HG03378 (cell line): ENCODE measurements at regions not wholly inside any gene's neighbourhood (a gene's known extent, or its start where the extent isn't known, plus 50 kb on each side); places are given as distances from the start of the nearest gene placed in this dataset.

Experiments used
- ATAC-seq: cut with Tn5 transposase; IDR thresholded peaks from one replicate; pipeline ENCODE4 v1.9.1; 2021; ENCODE audit warnings: mild to moderate bottlenecking, moderate library complexity; ENCODE audit not compliant: unreplicated experiment

DNA sequence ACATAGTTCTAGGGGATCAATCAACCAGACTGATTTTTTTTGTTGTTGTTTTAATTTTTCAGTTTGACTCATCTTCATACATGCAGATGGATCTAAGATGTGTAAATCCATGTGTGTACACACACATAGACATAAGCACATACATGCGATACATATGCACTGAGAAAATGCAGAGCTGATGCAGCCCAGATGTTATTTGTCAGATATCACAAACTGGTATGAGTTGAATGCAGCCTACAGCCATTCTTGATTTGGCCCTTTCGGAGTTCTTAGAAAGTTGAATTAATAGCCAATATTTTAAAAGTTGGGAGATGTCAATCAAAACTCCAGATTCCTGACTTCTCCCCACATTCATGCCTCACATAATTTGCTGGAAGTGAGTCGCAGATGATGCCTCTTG, 180.4 kb downstream of the SPATA18 start:
- ATAC-seq = no peak

DNA sequence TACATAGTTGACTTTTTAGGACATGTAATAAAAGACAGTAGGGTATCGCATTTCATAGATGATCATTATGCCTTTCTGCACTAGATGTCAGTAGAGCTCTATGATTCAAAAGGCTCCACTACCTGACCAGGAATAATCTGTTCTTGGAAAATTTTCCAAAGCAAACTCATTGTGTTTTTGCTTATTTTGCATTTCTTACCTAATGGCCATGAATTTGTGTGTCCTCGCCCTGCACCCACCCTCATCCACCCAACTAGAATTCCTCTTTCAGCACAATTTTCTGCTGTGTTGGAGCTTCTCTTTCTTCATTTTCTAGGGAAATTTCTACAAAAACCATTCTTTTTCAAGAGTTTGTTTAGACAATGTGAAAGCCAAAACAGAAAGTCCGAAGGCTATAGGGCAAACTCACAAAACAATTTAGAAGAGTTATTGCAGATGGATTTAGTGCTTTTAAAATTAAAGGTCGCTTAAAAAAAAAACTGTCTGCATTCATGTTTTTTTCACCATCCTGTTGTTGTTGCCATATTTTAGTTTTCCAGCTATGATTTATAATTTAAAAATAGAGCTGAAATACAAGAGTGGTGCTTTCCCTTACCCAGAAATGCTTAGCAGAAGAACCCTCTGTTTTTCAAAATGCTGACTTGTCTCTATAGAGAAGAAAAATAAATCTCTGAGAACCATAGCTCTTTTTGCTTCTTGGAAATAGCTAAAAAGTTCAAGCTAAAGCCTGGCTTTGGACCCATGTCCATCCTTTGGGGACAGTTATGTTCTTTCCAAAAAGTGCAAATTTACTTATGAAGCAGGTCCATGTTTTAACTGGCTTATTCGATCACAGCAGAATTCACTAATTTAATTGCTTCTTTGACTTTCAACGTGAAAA, 183.7 kb downstream of the SPATA18 start:
- ATAC-seq = no peak

DNA sequence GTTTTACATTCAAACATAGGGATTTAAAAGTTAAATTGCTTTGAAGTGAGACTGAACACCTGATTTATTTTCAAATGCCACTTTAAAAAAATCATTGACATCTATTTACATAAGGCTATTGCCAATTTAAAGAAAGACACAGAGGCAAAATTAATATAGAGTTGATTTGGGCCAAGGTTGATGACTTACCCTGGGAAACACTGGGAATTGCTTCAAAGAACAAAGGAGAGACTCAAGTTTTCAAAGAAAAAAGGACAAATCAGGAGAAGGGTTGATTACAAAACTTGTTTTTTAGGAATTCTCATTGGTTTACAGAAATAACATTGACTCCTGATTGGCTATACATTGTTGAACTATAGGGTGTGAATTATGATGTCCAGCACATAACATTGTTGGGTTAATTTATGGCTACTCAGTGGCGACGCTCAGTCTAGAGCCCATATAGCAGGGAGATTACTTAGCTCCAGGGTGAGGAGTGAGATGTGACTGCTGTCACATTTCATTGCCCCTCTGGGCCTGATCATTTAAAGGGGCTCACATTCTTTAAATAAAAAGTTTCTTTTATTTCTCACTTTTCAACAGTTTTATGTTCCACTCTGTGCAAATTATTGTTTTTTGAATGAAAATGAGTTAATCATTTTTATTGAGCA, 184.6 kb downstream of the SPATA18 start:
- no peak for ATAC-seq

DNA sequence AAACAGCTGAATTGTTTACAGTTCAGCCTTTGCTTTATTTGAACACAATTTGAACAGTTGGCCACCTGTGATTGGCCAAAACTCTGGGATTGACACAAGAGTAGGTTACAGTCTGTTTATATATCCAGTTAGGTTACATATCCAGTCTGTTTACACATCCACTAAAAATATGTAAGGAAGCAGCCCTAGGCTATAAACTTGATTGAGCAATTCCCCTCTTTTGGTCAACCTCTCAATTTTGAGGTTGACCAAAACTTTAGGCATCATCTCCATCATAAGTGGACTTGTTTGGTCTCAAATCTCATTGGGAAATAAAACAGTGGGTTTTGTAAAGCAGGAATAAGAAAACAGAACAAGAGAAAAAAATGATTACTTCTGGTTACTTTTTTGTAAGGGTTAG, 190.8 kb downstream of the SPATA18 start:
- ATAC-seq = no peak

DNA sequence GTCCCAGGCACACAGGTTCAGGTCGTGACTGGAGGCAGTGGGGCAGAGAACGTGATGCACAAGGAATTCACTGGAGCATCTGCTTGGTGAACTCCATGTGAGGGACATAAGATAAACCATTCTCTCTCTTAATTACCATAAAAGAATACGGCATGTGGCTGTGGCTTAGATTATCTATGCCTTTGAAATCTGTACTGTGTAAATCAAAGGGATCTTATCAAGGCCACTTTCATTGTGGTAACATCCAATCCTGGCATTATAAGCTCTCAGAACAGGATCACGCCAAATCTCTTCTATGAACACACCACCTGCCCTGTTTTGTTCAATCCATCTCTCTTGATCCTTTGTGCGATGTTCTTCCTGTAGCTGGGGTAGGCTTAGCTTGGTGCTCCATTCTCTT, 192.3 kb downstream of the SPATA18 start:
- ATAC-seq = no peak

DNA sequence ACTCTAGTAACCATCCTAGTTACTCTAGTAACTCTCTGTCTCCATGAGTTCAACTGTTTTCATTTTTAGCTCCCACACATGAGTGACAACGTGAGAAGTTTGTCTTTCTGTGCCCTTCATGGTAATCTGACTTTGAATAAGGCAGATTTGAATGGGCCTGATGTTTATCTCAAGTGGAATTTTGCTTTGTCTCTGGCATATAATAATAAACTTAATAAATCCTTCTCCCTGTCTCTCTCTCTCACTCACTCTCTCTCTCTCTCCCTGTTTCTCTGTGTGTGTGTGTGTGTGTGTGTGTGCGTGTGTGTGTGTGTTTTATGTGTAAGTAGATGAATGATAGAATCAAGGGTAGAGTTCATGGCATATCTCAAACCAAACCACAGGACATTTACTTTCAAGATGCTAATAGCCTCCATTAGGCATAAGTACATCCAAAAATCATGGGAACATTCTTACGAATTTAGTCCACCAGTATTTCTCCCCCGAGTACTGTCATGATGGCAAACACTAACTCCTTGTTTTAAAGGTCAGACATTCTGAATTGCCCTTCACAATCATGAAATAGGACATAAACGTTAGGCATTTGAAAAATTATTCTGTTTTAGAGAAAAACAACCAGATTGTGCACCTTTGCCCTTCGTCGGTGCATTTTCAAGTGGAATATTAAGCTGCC, 193.1 kb downstream of the SPATA18 start:
- ATAC-seq = no peak

DNA sequence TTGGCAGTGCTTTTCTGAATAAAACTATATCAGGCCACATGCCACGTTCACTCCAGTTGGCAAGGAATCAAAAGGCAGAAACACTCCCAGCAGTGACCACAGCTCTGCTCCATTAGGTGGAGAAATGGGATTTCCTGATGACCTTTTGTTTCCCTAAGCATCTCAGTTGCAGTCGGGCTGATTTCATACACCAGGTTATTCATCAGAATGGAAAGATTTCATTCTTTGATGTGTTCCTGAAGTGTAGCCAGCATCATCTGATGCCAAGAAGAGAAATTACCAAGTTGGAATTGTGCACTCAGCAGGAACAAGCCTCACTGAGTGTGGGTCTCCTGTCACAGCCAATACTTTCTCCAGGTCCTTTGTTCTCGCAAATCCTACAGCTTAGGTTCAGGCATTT, 193.7 kb downstream of the SPATA18 start:
- no peak for ATAC-seq

DNA sequence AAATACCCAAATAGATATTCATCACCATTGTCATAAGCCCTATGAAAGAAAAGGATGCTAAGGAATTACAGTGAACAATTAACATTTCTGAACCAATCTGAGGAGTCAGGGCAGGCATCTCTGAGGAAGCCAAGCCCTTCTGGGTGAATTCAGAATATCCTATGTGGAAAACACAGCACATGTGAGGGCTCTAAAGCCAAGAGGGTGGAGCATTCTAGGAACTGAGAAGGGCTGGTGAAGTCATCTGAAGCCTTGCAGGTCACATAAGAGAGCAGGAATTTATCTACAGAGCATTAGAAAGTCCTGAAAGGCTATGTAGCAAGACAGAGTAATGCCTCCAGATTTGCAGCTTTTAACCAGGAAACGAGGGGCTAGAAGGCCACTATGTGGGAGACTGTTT, 195.7 kb downstream of the SPATA18 start:
- no peak for ATAC-seq

DNA sequence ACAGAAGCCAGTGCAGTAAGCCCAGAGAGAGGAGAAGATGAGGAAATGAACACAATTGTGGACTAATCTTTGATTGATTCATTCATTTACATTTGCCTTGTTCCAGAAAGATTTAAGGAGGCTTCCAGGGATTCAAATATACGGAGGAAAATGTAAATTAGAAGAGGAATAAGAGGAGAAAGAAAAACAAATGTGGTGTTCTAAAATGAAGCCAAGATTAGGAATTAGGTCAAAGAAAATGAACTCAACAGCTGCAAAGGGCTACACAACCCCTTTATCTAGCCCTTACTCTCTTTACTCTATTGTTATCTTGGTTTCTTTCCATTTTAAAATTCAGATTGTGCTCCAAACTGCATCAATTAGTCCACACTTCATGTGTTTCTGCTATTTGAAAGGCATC, 196.8 kb downstream of the SPATA18 start:
- no peak for ATAC-seq

DNA sequence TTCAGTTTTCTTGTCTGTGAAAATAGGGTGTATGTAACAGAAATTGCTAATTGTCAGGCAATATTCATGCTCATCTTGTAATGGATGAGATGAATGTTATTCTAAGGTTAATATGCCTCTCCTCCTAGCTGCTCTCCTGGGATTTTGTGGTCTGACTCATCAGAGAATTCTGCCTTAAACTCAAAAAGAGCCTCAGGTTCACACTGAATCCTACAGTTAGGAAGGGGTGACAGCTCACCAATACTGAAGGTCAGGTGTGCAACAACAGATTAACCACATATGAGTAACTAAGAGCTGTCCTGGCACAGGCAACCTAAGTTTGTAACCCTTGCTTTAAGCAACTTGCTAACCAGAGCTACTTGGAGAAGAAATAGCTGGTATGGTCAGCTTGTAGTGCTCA, 197.7 kb downstream of the SPATA18 start:
- no peak for ATAC-seq

DNA sequence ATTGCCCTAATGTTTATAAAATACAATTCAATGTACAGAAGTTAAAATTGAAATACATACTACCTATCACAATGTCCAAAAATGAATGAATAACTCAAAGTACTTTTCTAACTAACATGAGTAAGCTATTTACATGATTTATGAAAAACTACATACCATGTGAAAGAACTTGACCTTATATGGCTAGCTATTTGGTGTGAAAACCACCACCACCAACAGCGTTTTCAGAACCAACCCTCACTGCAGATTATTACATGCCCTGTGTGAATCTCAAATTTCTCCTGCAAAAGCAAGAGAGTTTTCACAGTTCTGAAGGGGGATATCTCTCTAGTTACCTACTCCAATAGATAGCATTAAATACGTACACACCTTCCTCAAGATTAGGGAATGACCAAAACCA, 198.5 kb downstream of the SPATA18 start:
- ATAC-seq = no peak

DNA sequence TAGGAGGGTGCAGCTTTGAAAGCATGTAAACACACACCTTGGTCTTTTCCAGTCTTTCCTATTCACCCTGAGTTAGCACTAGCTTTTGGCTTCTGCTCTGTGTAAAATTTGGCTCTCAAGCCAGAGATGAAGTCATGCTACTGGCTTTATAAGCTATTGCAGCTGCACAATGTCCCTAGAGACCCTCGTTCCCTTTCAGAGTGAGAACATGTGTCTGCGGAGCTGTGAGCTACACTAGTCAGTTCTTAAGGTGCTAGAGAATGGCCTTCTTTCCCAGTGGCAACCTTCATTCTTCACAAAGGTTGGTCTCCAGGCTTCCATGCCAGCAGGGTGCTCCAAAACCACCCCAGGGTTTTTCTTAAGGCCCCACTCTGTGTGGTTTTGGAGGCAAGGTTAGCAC, 199.1 kb downstream of the SPATA18 start:
- ATAC-seq = no peak

DNA sequence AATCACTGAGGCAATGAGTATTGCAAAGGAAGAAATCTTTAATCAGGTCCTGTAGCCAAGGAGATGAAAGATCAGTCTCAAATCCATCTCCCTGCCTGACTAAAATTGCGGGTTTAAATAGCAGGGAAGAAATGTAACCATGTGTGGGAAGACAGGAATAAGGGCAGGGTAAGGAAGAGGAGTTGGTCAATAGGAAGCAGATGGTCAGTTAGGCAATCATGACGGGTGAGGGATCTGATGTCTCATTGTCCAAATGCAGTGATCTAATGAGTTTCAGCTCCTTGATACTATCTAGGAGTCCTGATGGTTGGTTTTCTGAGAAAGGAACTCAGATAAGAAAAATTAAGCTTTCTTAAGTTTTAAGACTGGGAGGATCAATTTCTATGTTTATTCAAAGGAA, 200.8 kb downstream of the SPATA18 start:
- no peak for ATAC-seq

DNA sequence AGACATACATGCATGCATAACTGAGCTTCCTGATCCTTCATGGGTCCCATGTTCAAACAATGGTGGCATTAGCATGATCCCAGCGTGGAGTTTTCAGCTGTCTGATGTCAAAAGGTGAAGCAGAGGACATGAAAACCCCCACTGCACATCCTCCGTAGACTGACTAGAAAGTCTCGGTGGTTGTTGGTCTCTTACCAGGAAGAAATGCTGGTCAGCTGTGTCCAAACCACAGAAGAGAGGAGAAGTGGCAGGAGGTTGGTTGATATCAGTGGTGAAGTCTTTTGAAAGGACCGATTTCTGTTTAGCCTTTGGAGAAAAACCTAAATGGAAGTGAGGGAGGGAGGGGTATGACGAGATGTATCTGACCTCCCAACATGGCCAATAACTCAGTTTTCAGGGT, 201.9 kb downstream of the SPATA18 start:
- no peak for ATAC-seq

DNA sequence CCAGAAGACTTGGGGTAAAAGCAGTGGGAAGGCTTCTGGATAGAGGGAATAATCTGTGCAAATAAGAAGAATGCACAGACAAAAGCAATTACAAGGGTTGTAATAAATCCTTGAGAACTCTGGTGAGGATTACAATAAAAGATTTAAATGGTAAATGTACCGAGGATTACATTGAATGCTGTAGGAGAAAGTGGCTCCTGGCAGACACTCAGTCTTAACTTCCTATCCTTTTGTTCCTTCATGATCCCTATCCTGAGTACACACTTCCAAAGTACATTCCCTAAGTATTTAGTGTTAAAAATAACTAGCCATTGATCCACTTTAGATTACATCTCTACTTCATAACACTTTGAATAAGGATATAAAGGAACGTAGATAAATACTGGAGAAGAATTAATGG, 205.4 kb downstream of the SPATA18 start:
- ATAC-seq = no peak

DNA sequence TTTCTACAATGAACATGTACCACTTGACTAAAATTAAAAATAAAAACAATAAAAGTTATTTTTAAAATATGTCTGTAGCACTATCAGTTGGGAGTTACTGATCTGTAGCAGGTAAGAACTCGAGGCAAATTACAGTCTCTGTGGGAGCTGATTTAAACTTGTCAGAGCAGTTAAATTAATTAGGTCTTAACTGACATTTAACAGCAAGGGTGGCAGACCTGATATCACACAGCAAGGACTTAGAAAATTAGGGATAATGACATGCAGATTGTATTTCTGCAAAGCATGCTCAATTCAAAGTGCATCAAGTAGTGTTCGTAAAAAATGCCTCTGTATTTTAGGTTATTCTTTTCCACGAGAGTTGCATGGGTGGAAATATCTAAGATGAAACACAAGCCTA, 208.9 kb downstream of the SPATA18 start:
- ATAC-seq = no peak

DNA sequence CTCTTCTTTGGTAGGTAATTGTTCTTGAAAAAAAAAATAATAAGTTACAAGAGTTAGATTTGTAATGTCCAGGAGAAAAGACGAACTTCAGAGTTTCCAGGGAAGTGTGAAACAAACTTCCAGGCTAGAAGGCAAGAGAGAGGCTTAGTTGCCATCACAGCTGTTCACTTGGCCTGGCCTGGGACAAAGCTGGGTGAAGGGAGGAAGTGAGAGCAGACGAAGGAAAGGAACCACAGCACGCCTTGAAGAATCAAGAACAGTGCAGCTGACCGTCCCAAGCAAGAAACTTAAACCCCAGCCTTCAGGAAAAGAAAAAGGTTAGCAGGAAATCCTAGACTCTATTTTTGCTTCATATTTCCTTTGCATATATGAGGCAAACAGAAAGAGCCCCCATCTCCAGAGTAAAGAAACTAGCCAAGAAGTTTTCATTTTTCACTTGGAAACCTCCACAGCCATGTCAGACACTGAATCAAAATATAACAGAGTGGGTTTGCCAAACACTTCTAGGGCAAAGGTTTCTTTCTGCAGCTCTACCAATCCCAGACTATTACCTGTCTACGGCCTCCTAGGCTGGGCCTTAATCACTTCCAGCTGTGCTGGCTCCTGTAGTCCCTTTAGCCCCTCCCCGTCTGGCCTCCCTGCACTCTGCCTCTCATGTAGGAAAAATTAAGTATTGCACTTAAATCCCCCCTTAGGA, 209.6 kb downstream of the SPATA18 start:
- no peak for ATAC-seq

DNA sequence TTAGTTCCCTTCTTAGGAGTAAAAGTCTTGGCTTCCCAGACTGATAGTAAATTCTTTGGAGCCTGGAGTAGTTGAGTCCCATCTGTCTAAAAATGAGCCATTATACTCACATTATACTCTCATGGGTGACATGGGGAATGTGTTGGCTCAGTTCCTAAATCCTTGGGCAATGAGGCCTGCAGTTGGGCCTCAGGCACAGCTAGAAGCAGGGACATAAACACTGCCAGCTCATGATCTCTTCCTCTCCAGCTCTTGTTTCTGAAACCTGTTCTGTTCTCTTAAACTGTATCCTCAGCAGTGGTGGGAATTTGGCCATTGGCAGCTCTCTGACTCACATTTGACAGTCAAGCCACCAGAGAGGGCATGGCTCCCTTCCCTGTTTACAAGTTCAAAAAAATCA, 212.5 kb downstream of the SPATA18 start:
- no peak for ATAC-seq

DNA sequence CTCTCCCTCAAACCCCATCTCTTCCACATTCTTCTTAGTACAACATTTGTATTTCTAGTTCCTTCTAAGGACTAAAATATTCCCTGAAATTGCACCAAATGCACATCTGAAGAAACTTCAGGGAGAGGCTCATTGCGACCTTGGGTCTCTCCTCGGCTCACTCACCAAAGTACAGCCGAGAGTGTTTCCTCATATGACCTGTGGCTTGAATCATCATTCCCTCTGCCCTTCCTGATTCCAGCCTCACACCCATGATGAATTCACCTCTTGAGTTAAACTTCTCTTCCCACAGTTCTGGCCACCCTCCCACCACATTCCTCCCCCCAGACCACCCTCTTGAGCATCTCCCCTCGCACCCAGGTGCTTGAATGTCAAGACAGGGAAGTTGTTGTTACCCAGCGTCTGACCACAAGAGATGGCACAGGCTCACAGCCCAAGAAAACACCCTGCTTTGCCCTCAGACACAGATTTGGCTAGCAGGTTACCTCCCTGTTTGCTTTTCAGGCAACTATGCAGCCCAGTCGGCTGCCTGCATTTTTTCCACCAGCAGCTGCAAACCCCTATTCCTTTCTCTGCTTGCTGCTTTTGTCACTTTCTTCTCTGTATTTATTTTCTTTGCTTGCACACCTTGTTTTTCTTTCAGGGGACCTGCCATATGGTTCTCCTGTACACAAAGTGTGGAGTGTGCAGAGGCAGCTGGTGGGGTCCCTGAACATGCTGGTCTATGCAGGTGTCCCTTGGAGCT, 214.8 kb downstream of the SPATA18 start:
- no peak for ATAC-seq

DNA sequence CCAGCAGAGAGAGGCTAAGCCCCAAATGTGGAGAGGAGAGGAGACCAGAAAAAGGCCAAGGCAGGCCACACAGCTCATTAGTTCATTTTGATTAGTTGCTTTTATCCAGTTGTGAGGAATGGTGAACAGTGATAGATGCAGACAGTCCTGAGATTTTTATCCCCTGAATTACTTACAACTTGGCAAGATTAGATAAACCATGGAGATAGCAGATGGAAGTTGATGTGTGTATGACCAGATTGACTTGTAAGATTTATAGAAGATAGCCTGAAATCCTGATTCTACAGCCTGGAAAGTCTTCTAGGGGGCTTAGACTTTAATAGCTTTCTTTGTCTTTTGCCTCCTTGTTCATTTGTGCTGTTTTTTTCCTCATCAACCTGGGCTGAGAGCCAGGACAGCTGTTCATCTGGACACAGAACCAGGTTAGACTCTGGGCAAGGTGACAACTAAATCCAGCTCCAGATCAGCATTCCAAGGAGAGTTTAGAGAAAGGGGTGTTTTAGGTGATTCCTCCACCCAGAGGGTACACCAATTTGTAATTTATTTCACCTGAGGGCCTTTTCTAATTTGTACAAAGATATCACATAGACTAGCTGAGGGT, 215.5 kb downstream of the SPATA18 start:
- no peak for ATAC-seq
